Muscle layer of colon (tissue), 2 donors: ENCODE measurements at regions not wholly inside any gene's neighbourhood (a gene's known extent, or its start where the extent isn't known, plus 50 kb on each side); places are given as distances from the start of the nearest gene placed in this dataset.
"Not testable (repeated sequence)": the region's sequence is repeated elsewhere in the genome, so short reads cannot be mapped to it uniquely, and the experiment has no call there.

ENCODE experiments used
- H3K27ac ChIP-seq: one replicate; pipeline ENCODE4 v1.7.0; 2013; ENCODE audit warnings: low read depth, mild to moderate bottlenecking, low read length, moderate library complexity
- H3K27me3 ChIP-seq, 2 donors: one replicate each; pipeline ENCODE4 v1.7.0; 2013; ENCODE audit warnings: low read length in 2 of 2, mild to moderate bottlenecking in 2 of 2; ENCODE audit not compliant: insufficient read depth in 2 of 2, control insufficient read depth in 1 of 2
- H3K36me3 ChIP-seq: one replicate; pipeline ENCODE4 v1.7.0; 2013; ENCODE audit warnings: mild to moderate bottlenecking, low read length; ENCODE audit not compliant: insufficient read depth
- H3K4me1 ChIP-seq: one replicate; pipeline ENCODE4 v1.7.0; 2013; ENCODE audit warnings: mild to moderate bottlenecking, low read length; ENCODE audit not compliant: insufficient read depth
- H3K4me3 ChIP-seq, 2 donors: one replicate each; pipeline ENCODE4 v1.7.0; 2013; ENCODE audit warnings: low read length in 2 of 2, low read depth in 1 of 2, mild to moderate bottlenecking in 1 of 2, moderate library complexity in 1 of 2
- H3K9ac ChIP-seq: one replicate; pipeline ENCODE4 v1.7.0; 2013; ENCODE audit warnings: low read length
- H3K9me3 ChIP-seq: one replicate; pipeline ENCODE4 v1.7.0; 2013; ENCODE audit warnings: mild to moderate bottlenecking, low read length
- donor health status: abdominal sarcoma.
- donor health status: Adenocarcinoma of cecum.

DNA sequence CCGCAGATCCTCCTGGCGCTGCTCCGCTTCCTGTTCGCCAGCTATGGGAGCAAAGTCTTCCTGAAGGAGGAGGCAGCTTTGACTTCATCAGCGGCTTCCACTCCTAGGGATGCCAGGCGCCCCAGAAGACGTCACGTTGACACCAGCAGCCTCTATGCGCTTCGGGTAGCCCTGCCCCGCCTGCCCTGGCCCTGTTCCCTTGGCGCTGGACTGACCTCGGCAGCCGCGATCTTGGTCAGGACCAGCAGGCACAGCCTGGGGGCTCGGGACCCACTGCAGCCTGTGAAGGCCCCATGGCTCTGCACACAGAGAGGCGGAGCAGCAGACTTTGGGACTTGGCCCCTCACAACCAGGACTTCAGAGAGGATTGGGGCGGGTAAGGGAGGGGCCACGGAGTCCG is 957.8 kb downstream of the RPIA start:
- not testable (repeated sequence) for H3K27ac ChIP-seq, H3K4me3 ChIP-seq, H3K4me1 ChIP-seq, H3K36me3 ChIP-seq, H3K27me3 ChIP-seq, H3K9ac ChIP-seq, H3K9me3 ChIP-seq

DNA sequence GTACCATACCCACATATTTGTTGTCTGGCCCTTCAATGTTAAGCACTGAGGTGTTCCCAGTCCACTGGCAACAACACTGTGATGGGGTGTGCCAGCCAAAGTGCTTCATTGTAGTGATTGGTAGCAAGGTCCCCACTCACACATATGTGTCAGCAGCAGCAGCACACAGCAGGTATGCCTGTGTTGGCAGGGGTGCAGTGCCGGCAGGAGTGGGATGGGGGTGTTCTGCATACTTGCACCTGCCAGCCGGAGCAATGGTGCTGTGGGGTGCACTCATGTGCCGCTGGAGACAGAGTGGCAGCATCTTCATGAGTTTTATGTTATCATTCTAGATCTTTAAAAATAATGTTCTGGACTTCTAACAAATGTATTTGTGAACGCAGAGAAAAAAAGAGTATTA is 987.8 kb downstream of the RPIA start:
- H3K27ac ChIP-seq, H3K36me3 ChIP-seq, H3K4me3 ChIP-seq, H3K4me1 ChIP-seq, H3K9ac ChIP-seq, H3K27me3 ChIP-seq, H3K9me3 ChIP-seq: not testable (repeated sequence)
